Peyer's patch (tissue), 4 donors: ENCODE measurements at regions not wholly inside any gene's neighbourhood (a gene's known extent, or its start where the extent isn't known, plus 50 kb on each side); places are given as distances from the start of the nearest gene placed in this dataset.

Experiments
- CTCF ChIP-seq, 6 experiments: fragments of 450-650 bp in 4 of 6; fragments of 200-600 bp in 2 of 6; sonication (generic) in 1 of 6; IDR thresholded peaks; one replicate each; pipeline ENCODE4 v1.5.1; 2017 to 2019; ENCODE audit warnings: antibody characterized with exemption in 6 of 6, mild to moderate bottlenecking in 3 of 6, moderate library complexity in 1 of 6
- POLR2A ChIP-seq, 2 donors: fragments of 450-650 bp; IDR thresholded peaks; one replicate each; pipeline ENCODE4 v1.5.1; 2017; ENCODE audit warnings: antibody characterized with exemption in 2 of 2, mild to moderate bottlenecking in 2 of 2, moderate library complexity in 2 of 2

GRCh38 chr5:86875539-86875938, 257.8 kb downstream of the COX7C start:
- TF ChIP-seq CTCF (IDR thresholded peaks at IDR 0.05) (no peak), POLR2A (IDR thresholded peaks at IDR 0.05) (no peak)
